Lower leg skin (tissue), 4 donors: ENCODE measurements at regions not wholly inside any gene's neighbourhood (a gene's known extent, or its start where the extent isn't known, plus 50 kb on each side); places are given as distances from the start of the nearest gene placed in this dataset.

Experiments
- DNase-seq, 2 donors: peaks; one replicate each; pipeline ENCODE4 v3.0.0-alpha.2; 2019; ENCODE audit warnings: low spot score in 2 of 2
- H3K4me3 ChIP-seq: fragments of 200-600 bp; sonication (generic); 2 replicates; pipeline ENCODE4 v1.5.1; 2017; ENCODE audit warnings: mild to moderate bottlenecking, low read depth; ENCODE audit not compliant: poor library complexity, severe bottlenecking
- POLR2A ChIP-seq, 2 donors: fragments of 450-650 bp; IDR thresholded peaks; one replicate each; pipeline ENCODE4 v1.6.1; 2016 to 2017; ENCODE audit warnings: antibody characterized with exemption in 2 of 2, mild to moderate bottlenecking in 1 of 2, moderate library complexity in 1 of 2
- WGBS, 2 donors: methylation state at CpG; one replicate each; pipeline ENCODE4 v1.1.5; 2018; 5-methylcytosine and 5-hydroxymethylcytosine counted together
- intact Hi-C: fragments of 100-400 bp; cut with DNase I; formaldehyde crosslinking; loops from one replicate; pipeline ENCODE4 v1.15.0; 2023; ENCODE audit warnings: low total_unique reads
- TF ChIP-seq, protein P1 (sequence below), 3 donors: fragments of 450-650 bp; IDR thresholded peaks; one replicate each; pipeline ENCODE4 v1.5.1; 2016; ENCODE audit warnings: antibody characterized with exemption in 3 of 3, mild to moderate bottlenecking in 3 of 3, moderate library complexity in 2 of 3

DNA sequence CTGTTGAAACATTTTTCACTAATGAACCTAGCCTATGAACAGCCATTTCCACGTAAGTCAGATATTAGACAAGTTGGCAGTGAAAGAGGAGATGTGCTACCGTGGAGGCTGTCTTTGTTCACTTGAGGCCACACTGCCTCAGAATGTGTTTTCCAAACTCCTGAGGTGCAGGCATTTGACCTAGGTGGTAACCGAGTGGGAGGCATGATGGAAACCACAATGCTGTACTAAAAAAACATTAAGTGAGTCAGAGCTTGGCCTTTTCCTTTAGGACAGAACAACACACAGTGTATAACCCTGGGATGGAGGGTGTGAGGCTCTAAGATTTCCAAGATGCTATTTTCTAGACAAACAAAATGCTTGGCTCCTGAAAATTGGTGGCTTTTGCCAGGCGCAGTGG is 406.3 kb downstream of the SOX2 start:
- H3K4me3 ChIP-seq: no peak overlapping the region
- WGBS, 2 donors: 71 to 76% methylated on average over 4 of the region's 4 CpGs
- DNase-seq: no peak
- intact Hi-C loops: no loop called here
- TF ChIP-seq POLR2A (IDR thresholded peaks at IDR 0.05): no peak
- TF ChIP-seq, protein P1, sequence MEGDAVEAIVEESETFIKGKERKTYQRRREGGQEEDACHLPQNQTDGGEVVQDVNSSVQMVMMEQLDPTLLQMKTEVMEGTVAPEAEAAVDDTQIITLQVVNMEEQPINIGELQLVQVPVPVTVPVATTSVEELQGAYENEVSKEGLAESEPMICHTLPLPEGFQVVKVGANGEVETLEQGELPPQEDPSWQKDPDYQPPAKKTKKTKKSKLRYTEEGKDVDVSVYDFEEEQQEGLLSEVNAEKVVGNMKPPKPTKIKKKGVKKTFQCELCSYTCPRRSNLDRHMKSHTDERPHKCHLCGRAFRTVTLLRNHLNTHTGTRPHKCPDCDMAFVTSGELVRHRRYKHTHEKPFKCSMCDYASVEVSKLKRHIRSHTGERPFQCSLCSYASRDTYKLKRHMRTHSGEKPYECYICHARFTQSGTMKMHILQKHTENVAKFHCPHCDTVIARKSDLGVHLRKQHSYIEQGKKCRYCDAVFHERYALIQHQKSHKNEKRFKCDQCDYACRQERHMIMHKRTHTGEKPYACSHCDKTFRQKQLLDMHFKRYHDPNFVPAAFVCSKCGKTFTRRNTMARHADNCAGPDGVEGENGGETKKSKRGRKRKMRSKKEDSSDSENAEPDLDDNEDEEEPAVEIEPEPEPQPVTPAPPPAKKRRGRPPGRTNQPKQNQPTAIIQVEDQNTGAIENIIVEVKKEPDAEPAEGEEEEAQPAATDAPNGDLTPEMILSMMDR (IDR thresholded peaks at IDR 0.05): no peak

DNA sequence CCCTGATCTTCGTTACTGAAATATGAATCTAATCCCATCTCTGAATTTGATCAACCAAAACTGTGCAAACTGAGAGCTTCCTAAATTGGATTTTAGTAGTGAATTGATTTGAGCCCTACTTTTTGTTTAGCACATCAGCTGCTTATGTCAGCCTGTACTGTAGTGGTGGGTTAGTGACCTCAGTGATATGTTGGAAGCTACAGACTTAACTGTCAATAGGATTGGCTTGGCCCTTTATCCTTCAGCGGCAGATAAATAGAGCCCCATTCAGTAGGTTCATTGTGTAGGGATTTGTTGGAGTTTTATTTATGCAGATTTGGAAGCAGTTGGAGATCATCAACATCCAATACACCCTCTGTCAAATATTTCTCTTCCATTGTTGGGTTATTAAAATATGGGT is 409.7 kb downstream of the SOX2 start:
- DNase-seq: no peak
- WGBS, 2 donors: 50 to 64% methylated on average over 2 of the region's 2 CpGs
- TF ChIP-seq, protein P1 (IDR thresholded peaks at IDR 0.05): no peak
- TF ChIP-seq POLR2A (IDR thresholded peaks at IDR 0.05): no peak
- no peak overlapping the region for H3K4me3 ChIP-seq
- intact Hi-C loops: no loop called here

DNA sequence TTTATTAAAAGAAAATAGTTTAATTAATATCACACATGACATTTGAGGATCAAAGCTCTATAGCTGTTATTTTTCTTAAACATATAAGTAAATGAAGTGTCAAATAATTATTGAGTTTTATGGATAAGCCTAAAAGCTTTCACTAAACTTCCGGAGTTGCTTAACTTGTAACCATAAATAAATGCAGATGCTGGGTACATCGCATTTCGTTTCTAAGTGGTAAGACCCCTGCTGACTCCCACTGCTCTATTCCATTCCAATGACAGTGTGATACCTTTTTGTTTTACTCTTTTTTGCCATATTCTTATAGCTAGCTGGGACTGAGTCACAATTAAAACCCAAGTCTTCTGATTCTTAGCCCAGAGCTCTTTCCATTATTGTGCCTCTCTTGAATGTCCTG is 411.1 kb downstream of the SOX2 start:
- H3K4me3 ChIP-seq: no peak overlapping the region
- DNase-seq: no peak
- 50 to 55% methylated on average over 3 of the region's 3 CpGs for WGBS, 2 donors
- intact Hi-C loops: no loop called here
- TF ChIP-seq, protein P1 (IDR thresholded peaks at IDR 0.05): no peak
- TF ChIP-seq POLR2A (IDR thresholded peaks at IDR 0.05): no peak

DNA sequence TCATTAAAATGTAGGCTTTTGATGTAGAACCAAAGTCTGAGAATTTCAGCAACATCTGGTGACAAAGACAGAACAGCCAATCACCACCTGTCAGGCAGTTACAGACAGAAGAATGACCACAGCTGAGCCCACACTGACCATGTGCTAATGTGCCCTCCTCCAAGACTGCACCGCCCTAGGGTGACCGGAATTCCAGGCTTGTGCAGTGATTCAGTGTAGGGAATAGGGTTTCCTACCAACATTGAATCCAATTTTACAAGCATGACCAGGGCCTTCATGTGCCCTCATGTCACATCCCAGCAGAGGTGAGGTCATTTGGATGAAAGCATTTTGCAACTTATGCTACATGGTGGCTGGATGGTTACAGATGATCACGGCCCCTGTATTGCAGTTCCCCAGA is 412.5 kb downstream of the SOX2 start:
- TF ChIP-seq, protein P1 (IDR thresholded peaks at IDR 0.05): no peak
- TF ChIP-seq POLR2A (IDR thresholded peaks at IDR 0.05): no peak
- H3K4me3 ChIP-seq: no peak overlapping the region
- 95 to 97% methylated on average over 3 of the region's 3 CpGs for WGBS, 2 donors
- intact Hi-C loops: no loop called here
- DNase-seq: no peak

DNA sequence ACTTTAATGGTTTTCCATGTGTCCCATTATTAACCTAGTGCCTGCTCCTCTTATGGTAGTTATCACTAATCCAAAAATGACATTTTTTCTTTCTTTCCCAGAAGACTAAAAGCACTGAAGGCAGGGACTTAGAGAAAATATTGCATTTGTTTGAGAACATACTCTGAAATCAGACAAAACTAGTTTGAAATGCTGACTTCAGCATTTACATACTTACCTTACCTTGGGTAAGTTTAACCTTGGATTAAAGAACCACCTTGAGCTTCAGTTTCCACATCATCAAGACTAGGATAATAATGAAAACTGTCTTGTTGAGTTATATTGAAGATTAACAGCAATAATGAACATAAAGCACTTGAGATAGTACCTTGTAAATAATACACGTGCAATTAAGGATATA is 413.0 kb downstream of the SOX2 start:
- H3K4me3 ChIP-seq: no peak overlapping the region
- WGBS, 2 donors: 91 to 97% methylated on average over 1 of the region's 1 CpG
- DNase-seq: no peak
- no peak for TF ChIP-seq POLR2A (IDR thresholded peaks at IDR 0.05)
- TF ChIP-seq, protein P1 (IDR thresholded peaks at IDR 0.05): no peak
- intact Hi-C loops: no loop called here

DNA sequence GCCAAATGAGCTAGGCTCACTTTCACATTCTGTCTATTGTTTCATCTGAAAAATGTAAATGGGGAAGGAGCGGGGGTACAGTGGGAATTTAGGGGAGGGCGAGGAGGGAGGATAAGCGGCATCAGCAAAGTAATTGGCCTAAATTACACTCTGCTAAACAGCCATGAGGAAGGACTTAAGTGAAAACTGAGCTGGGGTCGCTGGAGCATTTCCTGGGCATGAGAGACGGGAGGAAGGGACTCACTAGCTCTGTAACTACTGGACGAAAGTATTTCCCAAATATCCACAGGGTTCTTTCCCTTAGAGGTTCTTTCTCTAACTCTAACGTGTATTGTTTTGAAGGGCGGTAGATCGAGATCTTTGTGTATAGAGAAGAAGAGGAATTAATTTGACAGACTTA is 418.0 kb downstream of the SOX2 start:
- DNase-seq: no peak
- TF ChIP-seq POLR2A (IDR thresholded peaks at IDR 0.05): no peak
- TF ChIP-seq, protein P1 (IDR thresholded peaks at IDR 0.05): no peak
- WGBS, 2 donors: 68 to 70% methylated on average over 9 of the region's 9 CpGs
- no peak overlapping the region for H3K4me3 ChIP-seq
- intact Hi-C loops: no loop called here
